HCT116 (cell line): ENCODE measurements at regions not wholly inside any gene's neighbourhood (a gene's known extent, or its start where the extent isn't known, plus 50 kb on each side); places are given as distances from the start of the nearest gene placed in this dataset.

Experiments
- ATF3 ChIP-seq: IDR thresholded peaks from 2 replicates; pipeline ENCODE4 v1.6.1; 2012
- CBX3 ChIP-seq: IDR thresholded peaks from 2 replicates; pipeline ENCODE4 v1.6.1; 2012; ENCODE audit warnings: low read depth
- EGR1 ChIP-seq: IDR thresholded peaks from 2 replicates; pipeline ENCODE4 v1.6.1; 2012; ENCODE audit warnings: low read depth
- EZH2 ChIP-seq: fragments of 200-600 bp; sonication (generic); IDR thresholded peaks from 2 replicates; pipeline ENCODE4 v1.6.1; 2017; ENCODE audit warnings: antibody characterized with exemption, mixed run types
- EZH2phosphoT487 ChIP-seq: fragments of 200-600 bp; IDR thresholded peaks from 2 replicates; pipeline ENCODE4 v1.6.1; 2018; ENCODE audit warnings: antibody characterized with exemption, borderline replicate concordance
- JUND ChIP-seq: IDR thresholded peaks from 2 replicates; pipeline ENCODE4 v1.6.1; 2012
- MAX ChIP-seq: IDR thresholded peaks from 2 replicates; pipeline ENCODE4 v1.6.1; 2012
- POLR2A ChIP-seq: IDR thresholded peaks from 2 replicates; pipeline ENCODE4 v1.7.0; 2011; ENCODE audit warnings: borderline replicate concordance; ENCODE audit not compliant: insufficient read depth, insufficient read length; ENCODE audit errors: extremely low read depth
- REST ChIP-seq: IDR thresholded peaks from 2 replicates; pipeline ENCODE4 v1.6.1; 2012; ENCODE audit warnings: low read depth
- SIN3A ChIP-seq: IDR thresholded peaks from 2 replicates; pipeline ENCODE4 v1.6.1; 2012; ENCODE audit warnings: low read depth
- TCF7L2 ChIP-seq: IDR thresholded peaks from 2 replicates; pipeline ENCODE4 v1.7.0; 2011; ENCODE audit warnings: borderline replicate concordance, inconsistent platforms; ENCODE audit not compliant: insufficient read depth, insufficient read length; ENCODE audit errors: extremely low read depth
- ZFX ChIP-seq: fragments of 450-650 bp; IDR thresholded peaks from 2 replicates; pipeline ENCODE4 v1.6.1; 2017
- TF ChIP-seq, protein P1 (sequence below), 3 experiments: fragments of 200-600 bp in 1 of 3; sonication (generic) in 1 of 3; IDR thresholded peaks in 2 of 3; conservative IDR thresholded peaks in 1 of 3; 2 replicates each; pipeline ENCODE4 v1.5.1; 2012 to 2017; ENCODE audit warnings: low read depth in 2 of 3, low read length in 2 of 3, antibody characterized with exemption in 1 of 3, borderline replicate concordance in 1 of 3, control low read depth in 1 of 3, mild to moderate bottlenecking in 1 of 3, mixed read lengths in 1 of 3, mixed run types in 1 of 3, moderate library complexity in 1 of 3; ENCODE audit not compliant: insufficient read depth in 1 of 3

DNA sequence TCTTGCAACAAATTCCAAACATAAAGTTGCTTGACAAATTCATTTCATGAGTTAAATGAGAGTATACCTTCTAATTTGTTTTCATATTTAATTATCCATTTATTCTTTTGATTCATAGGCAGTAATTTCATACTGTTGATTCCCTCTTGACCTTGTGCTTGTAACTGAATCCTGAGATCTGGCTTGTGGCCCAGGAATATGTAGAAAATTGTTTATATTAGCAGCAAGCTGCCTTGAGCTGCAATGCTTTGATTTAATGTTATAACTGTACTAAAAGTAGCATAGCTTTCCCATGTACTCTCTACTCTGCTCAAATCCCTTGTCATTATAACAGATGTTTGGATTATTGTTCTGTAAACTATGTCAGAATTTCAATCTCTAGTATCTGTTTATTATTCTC, 780.7 kb downstream of the NR2F1-AS1 start:
- TF ChIP-seq POLR2A, result no peak
- no peak for TF ChIP-seq EZH2
- TF ChIP-seq, protein P1, sequence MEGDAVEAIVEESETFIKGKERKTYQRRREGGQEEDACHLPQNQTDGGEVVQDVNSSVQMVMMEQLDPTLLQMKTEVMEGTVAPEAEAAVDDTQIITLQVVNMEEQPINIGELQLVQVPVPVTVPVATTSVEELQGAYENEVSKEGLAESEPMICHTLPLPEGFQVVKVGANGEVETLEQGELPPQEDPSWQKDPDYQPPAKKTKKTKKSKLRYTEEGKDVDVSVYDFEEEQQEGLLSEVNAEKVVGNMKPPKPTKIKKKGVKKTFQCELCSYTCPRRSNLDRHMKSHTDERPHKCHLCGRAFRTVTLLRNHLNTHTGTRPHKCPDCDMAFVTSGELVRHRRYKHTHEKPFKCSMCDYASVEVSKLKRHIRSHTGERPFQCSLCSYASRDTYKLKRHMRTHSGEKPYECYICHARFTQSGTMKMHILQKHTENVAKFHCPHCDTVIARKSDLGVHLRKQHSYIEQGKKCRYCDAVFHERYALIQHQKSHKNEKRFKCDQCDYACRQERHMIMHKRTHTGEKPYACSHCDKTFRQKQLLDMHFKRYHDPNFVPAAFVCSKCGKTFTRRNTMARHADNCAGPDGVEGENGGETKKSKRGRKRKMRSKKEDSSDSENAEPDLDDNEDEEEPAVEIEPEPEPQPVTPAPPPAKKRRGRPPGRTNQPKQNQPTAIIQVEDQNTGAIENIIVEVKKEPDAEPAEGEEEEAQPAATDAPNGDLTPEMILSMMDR (IDR thresholded peaks at IDR 0.05 in 2 of 3, conservative IDR thresholded peaks at IDR 0.05 in 1 of 3; ENCODE audit: borderline replicate concordance in 1 of 3, insufficient read depth in 1 of 3, low read depth in 2 of 3, low read length in 2 of 3), result no peak
- TF ChIP-seq MAX, result no peak
- no peak for TF ChIP-seq ATF3
- TF ChIP-seq JUND, result no peak
- no peak for TF ChIP-seq ZFX
- TF ChIP-seq EZH2phosphoT487, result no peak
- TF ChIP-seq CBX3, result no peak
- no peak for TF ChIP-seq REST
- TF ChIP-seq EGR1, result no peak
- no peak for TF ChIP-seq SIN3A
- TF ChIP-seq TCF7L2, result no peak
